ENCODE measurements at regions not wholly inside any gene's neighbourhood (a gene's known extent, or its start where the extent isn't known, plus 50 kb on each side); places are given as distances from the start of the nearest gene placed in this dataset.

GRCh38 chr5:156147944-156148285 lies 179.0 kb upstream of the SGCD start:
- TF ChIP-seq, protein P1, sequence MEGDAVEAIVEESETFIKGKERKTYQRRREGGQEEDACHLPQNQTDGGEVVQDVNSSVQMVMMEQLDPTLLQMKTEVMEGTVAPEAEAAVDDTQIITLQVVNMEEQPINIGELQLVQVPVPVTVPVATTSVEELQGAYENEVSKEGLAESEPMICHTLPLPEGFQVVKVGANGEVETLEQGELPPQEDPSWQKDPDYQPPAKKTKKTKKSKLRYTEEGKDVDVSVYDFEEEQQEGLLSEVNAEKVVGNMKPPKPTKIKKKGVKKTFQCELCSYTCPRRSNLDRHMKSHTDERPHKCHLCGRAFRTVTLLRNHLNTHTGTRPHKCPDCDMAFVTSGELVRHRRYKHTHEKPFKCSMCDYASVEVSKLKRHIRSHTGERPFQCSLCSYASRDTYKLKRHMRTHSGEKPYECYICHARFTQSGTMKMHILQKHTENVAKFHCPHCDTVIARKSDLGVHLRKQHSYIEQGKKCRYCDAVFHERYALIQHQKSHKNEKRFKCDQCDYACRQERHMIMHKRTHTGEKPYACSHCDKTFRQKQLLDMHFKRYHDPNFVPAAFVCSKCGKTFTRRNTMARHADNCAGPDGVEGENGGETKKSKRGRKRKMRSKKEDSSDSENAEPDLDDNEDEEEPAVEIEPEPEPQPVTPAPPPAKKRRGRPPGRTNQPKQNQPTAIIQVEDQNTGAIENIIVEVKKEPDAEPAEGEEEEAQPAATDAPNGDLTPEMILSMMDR (IDR thresholded peaks at IDR 0.05; ENCODE audit: borderline replicate concordance, extremely low read depth, low read length, poor library complexity, severe bottlenecking): no peak
- TF ChIP-seq EZH2 (IDR thresholded peaks at IDR 0.05; ENCODE audit: borderline replicate concordance, low read depth, low read length, severe bottlenecking): no peak

All from DND-41 (cell line).